Stimulated activated naive CD8-positive, alpha-beta T cell treated with anti-CD3 and anti-CD28 coated beads, Interleukin-15, amount 100 ng/mL, for 72 hours (primary cell): ENCODE measurements at regions not wholly inside any gene's neighbourhood (a gene's known extent, or its start where the extent isn't known, plus 50 kb on each side); places are given as distances from the start of the nearest gene placed in this dataset.
"Not testable (repeated sequence)": the region's sequence is repeated elsewhere in the genome, so short reads cannot be mapped to it uniquely, and the experiment has no call there.

Experiments
- ATAC-seq: fragments of 150-1000 bp; cut with Tn5 transposase; 2 replicates; pipeline ENCODE4 v1.10.0; 2021; ENCODE audit warnings: mild to moderate bottlenecking, moderate library complexity
- DNase-seq, 2 donors: peaks; one replicate each; pipeline ENCODE4 v3.0.0; 2021 to 2022
- H3K27ac Mint-ChIP-seq, 2 donors: one replicate each; pipeline ENCODE4 v1.8.0; 2022; ENCODE audit warnings: mild to moderate bottlenecking in 2 of 2, mixed read lengths in 2 of 2, moderate library complexity in 2 of 2
- H3K27me3 Mint-ChIP-seq: one replicate; pipeline ENCODE4 v1.8.0; 2022; ENCODE audit warnings: mixed read lengths
- H3K4me1 Mint-ChIP-seq: one replicate; pipeline ENCODE4 v1.8.0; 2022; ENCODE audit warnings: mild to moderate bottlenecking, mixed read lengths
- H3K4me3 Mint-ChIP-seq, 2 donors: one replicate each; pipeline ENCODE4 v1.8.0; 2022; ENCODE audit warnings: mild to moderate bottlenecking in 2 of 2, mixed read lengths in 2 of 2, moderate library complexity in 1 of 2
- H3K9me3 Mint-ChIP-seq, 2 donors: one replicate each; pipeline ENCODE4 v1.8.0; 2022; ENCODE audit warnings: mixed read lengths in 2 of 2

GRCh38 chr10:64977915-64978314, 1456.7 kb downstream of the REEP3 start:
- H3K9me3 Mint-ChIP-seq, result peaks cover 0 to 9% of the 10 kb centered on the region in 2 donors
- no peaks in the 10 kb centered on the region for H3K4me1 Mint-ChIP-seq
- DNase-seq (no peak), ATAC-seq (no peak)
- no peaks in the 10 kb centered on the region for H3K27me3 Mint-ChIP-seq
- no peak overlapping the region for H3K27ac Mint-ChIP-seq
- no peak overlapping the region for H3K4me3 Mint-ChIP-seq

GRCh38 chr10:64996886-64997285, 1475.7 kb downstream of the REEP3 start:
- no peak for DNase-seq
- ATAC-seq, result no peak
- peaks cover 13 to 14% of the 10 kb centered on the region in 2 donors for H3K9me3 Mint-ChIP-seq
- H3K4me3 Mint-ChIP-seq, result no peak overlapping the region
- H3K4me1 Mint-ChIP-seq, result no peaks in the 10 kb centered on the region
- H3K27ac Mint-ChIP-seq, result no peak overlapping the region
- H3K27me3 Mint-ChIP-seq, result no peaks in the 10 kb centered on the region

GRCh38 chr10:65010845-65011244, 1489.6 kb downstream of the REEP3 start:
- no peak overlapping the region for H3K27ac Mint-ChIP-seq
- no peaks in the 10 kb centered on the region for H3K27me3 Mint-ChIP-seq
- H3K4me3 Mint-ChIP-seq, result no peak overlapping the region
- ATAC-seq, result no peak
- H3K9me3 Mint-ChIP-seq, result peaks cover 0 to 8% of the 10 kb centered on the region in 2 donors
- no peaks in the 10 kb centered on the region for H3K4me1 Mint-ChIP-seq
- no peak for DNase-seq

GRCh38 chr10:65017523-65017922, 1496.3 kb downstream of the REEP3 start:
- no peaks in the 10 kb centered on the region for H3K4me1 Mint-ChIP-seq
- no peak overlapping the region for H3K4me3 Mint-ChIP-seq
- H3K27ac Mint-ChIP-seq, result no peak overlapping the region
- no peak for DNase-seq
- H3K27me3 Mint-ChIP-seq, result no peaks in the 10 kb centered on the region
- no peak for ATAC-seq
- H3K9me3 Mint-ChIP-seq, result peaks cover 5 to 21% of the 10 kb centered on the region in 2 donors

GRCh38 chr10:65024886-65025285, 1503.7 kb downstream of the REEP3 start:
- Mint-ChIP-seq H3K27ac (no peak overlapping the region), H3K4me3 (no peak overlapping the region), H3K9me3 (peaks cover 11 to 23% of the 10 kb centered on the region in 2 donors), H3K4me1 (no peaks in the 10 kb centered on the region), H3K27me3 (no peaks in the 10 kb centered on the region)
- ATAC-seq (no peak), DNase-seq (no peak)

- H3K27ac Mint-ChIP-seq, result no peak overlapping the region
- no peaks in the 10 kb centered on the region for H3K27me3 Mint-ChIP-seq
- H3K9me3 Mint-ChIP-seq, result peaks cover 5 to 8% of the 10 kb centered on the region in 2 donors
- H3K4me1 Mint-ChIP-seq, result no peaks in the 10 kb centered on the region
- DNase-seq (no peak), ATAC-seq (no peak)
- H3K4me3 Mint-ChIP-seq, result no peak overlapping the region
Measured at GRCh38 chr10:65030263-65030662, 1509.1 kb downstream of the REEP3 start.

GRCh38 chr10:65032867-65033769, 1511.9 kb downstream of the REEP3 start:
- no peak for DNase-seq
- Mint-ChIP-seq H3K4me1 (no peaks in the 10 kb centered on the region), H3K27ac (no peak overlapping the region), H3K4me3 (no peak overlapping the region), H3K9me3 (peaks cover 0 to 8% of the 10 kb centered on the region in 2 donors), H3K27me3 (no peaks in the 10 kb centered on the region)
- ATAC-seq, result no peak

GRCh38 chr10:65033957-65034356, 1512.8 kb downstream of the REEP3 start:
- peak; percentile 20 for ATAC-seq
- no peak for DNase-seq
- no peak overlapping the region for H3K27ac Mint-ChIP-seq

GRCh38 chr10:65040796-65041195, 1519.6 kb downstream of the REEP3 start:
- DNase-seq (no peak), ATAC-seq (no peak)
- H3K9me3 Mint-ChIP-seq, result peaks cover 0 to 4% of the 10 kb centered on the region in 2 donors
- no peaks in the 10 kb centered on the region for H3K4me1 Mint-ChIP-seq
- H3K4me3 Mint-ChIP-seq, result no peak overlapping the region
- no peaks in the 10 kb centered on the region for H3K27me3 Mint-ChIP-seq
- H3K27ac Mint-ChIP-seq, result no peak overlapping the region

More at GRCh38 chr10:65033957-65034356, 1512.8 kb downstream of the REEP3 start:
- Mint-ChIP-seq H3K9me3 (peaks cover 0 to 8% of the 10 kb centered on the region in 2 donors), H3K4me3 (no peak overlapping the region), H3K27me3 (no peaks in the 10 kb centered on the region), H3K4me1 (no peaks in the 10 kb centered on the region)

GRCh38 chr10:65041307-65041706, 1520.1 kb downstream of the REEP3 start:
- ATAC-seq (no peak), DNase-seq (no peak)
- Mint-ChIP-seq H3K4me3 (no peak overlapping the region), H3K27me3 (no peaks in the 10 kb centered on the region), H3K9me3 (peaks cover 0 to 4% of the 10 kb centered on the region in 2 donors), H3K4me1 (no peaks in the 10 kb centered on the region), H3K27ac (no peak overlapping the region)

GRCh38 chr10:65042496-65042895, 1521.3 kb downstream of the REEP3 start:
- ATAC-seq, result no peak

GRCh38 chr10:65046831-65047230, 1525.6 kb downstream of the REEP3 start:
- no peaks in the 10 kb centered on the region for H3K4me1 Mint-ChIP-seq
- H3K27ac Mint-ChIP-seq, result no peak overlapping the region
- peaks cover 7 to 9% of the 10 kb centered on the region in 2 donors for H3K9me3 Mint-ChIP-seq
- ATAC-seq (no peak), DNase-seq (no peak)
- H3K27me3 Mint-ChIP-seq, result no peaks in the 10 kb centered on the region
- no peak overlapping the region for H3K4me3 Mint-ChIP-seq

More at GRCh38 chr10:65042496-65042895, 1521.3 kb downstream of the REEP3 start:
- no peak overlapping the region for H3K4me3 Mint-ChIP-seq
- H3K4me1 Mint-ChIP-seq, result no peaks in the 10 kb centered on the region
- peaks cover 3 to 4% of the 10 kb centered on the region in 2 donors for H3K9me3 Mint-ChIP-seq
- no peak for DNase-seq
- H3K27me3 Mint-ChIP-seq, result no peaks in the 10 kb centered on the region
- H3K27ac Mint-ChIP-seq, result no peak overlapping the region

GRCh38 chr10:65052111-65052510, 1530.9 kb downstream of the REEP3 start:
- not testable (repeated sequence) for H3K27me3 Mint-ChIP-seq, H3K4me1 Mint-ChIP-seq, ATAC-seq, H3K4me3 Mint-ChIP-seq, H3K27ac Mint-ChIP-seq, DNase-seq
- H3K9me3 Mint-ChIP-seq, result peaks cover 9 to 14% of the 10 kb centered on the region in 2 donors

- not testable (repeated sequence) for H3K4me3 Mint-ChIP-seq, ATAC-seq, H3K27me3 Mint-ChIP-seq, H3K4me1 Mint-ChIP-seq, DNase-seq, H3K27ac Mint-ChIP-seq
- H3K9me3 Mint-ChIP-seq, result peaks cover 5 to 14% of the 10 kb centered on the region in 2 donors
Measured at GRCh38 chr10:65053397-65053796, 1532.2 kb downstream of the REEP3 start.

- not testable (repeated sequence) for H3K4me3 Mint-ChIP-seq, H3K27me3 Mint-ChIP-seq, H3K27ac Mint-ChIP-seq, DNase-seq, H3K4me1 Mint-ChIP-seq
- H3K9me3 Mint-ChIP-seq, result peaks cover 5 to 14% of the 10 kb centered on the region in 2 donors
- ATAC-seq, result peak; percentile 31
Measured at GRCh38 chr10:65053831-65054351, 1532.7 kb downstream of the REEP3 start.

GRCh38 chr10:65054701-65055100, 1533.5 kb downstream of the REEP3 start:
- H3K9me3 Mint-ChIP-seq, result peaks cover 5 to 14% of the 10 kb centered on the region in 2 donors
- not testable (repeated sequence) for DNase-seq, H3K27me3 Mint-ChIP-seq, H3K27ac Mint-ChIP-seq, H3K4me1 Mint-ChIP-seq, ATAC-seq, H3K4me3 Mint-ChIP-seq
